GM21447 (cell line): ENCODE measurements at regions not wholly inside any gene's neighbourhood (a gene's known extent, or its start where the extent isn't known, plus 50 kb on each side); places are given as distances from the start of the nearest gene placed in this dataset.
A peak's percentile ranks its signal among the peaks of the same experiment; 100 is the strongest.
"Not testable (repeated sequence)": the region's sequence is repeated elsewhere in the genome, so short reads cannot be mapped to it uniquely, and the experiment has no call there.

Experiments used
- ATAC-seq: cut with Tn5 transposase; IDR thresholded peaks from one replicate; pipeline ENCODE4 v1.9.1; 2021; ENCODE audit not compliant: unreplicated experiment

GRCh38 chr14:40072175-40072574 lies 639.9 kb upstream of the FBXO33 start:
- ATAC-seq: no peak

- no peak for ATAC-seq
Observed at GRCh38 chr14:40058901-40059897, 627.0 kb upstream of the FBXO33 start.

- ATAC-seq: no peak
Observed at GRCh38 chr14:40053416-40053815, 621.2 kb upstream of the FBXO33 start.

- no peak for ATAC-seq
Observed at GRCh38 chr14:40028991-40029390, 596.8 kb upstream of the FBXO33 start.

DNA sequence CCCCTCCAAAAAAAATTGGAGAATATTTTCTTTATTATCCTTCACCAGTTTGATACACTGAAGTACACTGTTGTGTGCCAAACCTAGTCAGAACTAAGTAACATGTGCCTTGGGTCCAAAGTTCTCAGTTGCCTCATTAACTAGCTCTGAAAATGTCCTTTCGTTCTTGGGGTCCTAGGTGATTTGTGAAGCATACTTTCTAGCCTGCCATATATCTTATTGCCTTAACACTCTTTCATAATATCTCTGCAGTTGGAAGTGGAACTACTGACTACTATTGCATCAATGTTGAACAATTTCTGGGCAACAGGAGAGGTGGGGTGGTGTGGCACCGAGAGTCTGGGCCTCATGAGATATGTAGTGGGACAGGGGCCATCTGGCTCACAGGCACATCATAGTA lies 592.9 kb upstream of the FBXO33 start:
- ATAC-seq: no peak

DNA sequence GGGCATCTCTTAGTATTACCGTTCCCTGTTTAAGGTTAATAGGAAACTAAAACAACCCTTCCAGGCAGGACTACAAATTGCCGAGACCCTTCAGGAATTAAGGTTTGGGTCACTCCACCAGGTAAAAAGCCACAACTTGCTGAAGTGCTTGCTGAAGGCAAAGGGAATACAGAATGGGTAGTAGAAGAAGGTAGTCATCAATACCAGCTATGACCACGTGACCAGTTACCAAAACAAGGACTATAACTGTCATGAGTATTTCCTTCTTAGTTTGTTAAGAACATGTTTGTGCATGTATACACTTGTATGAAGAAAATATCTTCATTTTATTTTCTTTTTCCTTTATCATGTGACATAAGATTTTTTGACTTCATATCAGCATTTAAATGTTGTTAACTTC lies 578.7 kb upstream of the FBXO33 start:
- no peak for ATAC-seq

- ATAC-seq: no peak
Observed at GRCh38 chr14:40009771-40010170, 577.5 kb upstream of the FBXO33 start.

DNA sequence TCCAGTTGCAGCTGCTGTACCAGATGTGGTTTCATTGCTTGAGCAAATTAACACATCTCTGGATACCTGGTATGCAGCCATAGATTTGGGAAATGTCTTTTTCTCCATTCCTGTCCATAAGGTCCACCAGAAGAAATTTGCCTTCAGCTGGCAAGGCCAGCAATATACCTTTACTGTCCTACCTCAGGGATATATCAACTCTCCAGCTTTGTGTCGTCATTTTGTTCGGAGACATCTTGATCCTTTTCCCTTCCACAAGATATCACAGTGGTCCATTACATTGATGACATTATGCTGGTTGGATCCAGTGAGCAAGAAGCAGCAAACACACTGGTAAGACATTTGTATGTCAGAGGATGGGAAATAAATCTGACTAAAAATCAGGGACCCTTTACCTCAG lies 576.1 kb upstream of the FBXO33 start:
- ATAC-seq: not testable (repeated sequence)

DNA sequence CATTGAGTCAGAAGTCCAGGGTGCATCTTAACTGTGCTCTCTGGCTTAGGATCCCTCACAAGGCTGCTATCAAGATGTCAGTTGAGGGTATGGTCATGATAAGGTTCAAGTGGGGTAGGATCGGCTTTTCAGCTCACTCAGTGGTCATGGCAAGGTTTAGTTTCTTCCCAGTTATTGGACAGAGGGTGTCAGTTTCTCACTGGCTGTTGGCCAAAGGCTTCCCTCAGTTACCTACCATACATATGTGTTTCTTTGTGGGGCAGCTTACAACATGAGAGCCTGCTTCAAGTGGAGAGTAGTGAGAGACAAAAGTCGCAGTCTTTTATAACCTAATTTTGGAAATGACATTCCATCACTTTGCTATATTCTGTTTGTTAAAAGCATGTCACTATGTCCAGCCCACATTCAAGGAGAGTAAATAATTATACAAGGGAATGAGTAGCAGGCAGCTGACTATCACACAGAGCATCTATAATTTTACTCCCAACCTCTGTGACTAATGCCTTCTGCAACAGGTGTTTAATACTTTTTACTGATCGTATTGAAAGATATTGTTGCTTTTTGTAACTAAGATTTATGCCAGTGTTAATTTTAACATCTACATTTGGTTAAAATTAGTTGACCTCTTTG lies 572.8 kb upstream of the FBXO33 start:
- ATAC-seq: no peak

- ATAC-seq: no peak
Observed at GRCh38 chr14:40003773-40004172, 571.5 kb upstream of the FBXO33 start.

- ATAC-seq: no peak
Observed at GRCh38 chr14:39998854-39999253, 566.6 kb upstream of the FBXO33 start.

DNA sequence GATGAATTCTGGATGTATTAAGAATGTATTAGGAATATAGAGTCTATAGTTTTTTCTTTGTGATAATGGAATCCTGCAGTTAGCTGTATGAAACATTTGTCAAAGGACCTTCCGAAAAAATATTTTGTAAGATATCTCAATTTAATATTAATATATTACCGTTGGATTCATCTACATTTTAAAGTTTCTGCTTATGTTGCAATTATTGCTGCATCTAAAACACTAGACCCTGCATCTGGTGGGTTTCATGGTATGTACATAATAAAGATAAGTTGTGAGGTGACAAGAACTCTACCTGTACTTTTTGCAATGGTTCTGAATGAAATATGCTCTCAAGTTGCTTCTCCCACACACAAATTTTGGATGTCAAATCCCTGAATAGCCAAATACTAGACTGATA lies 565.9 kb upstream of the FBXO33 start:
- no peak for ATAC-seq

- ATAC-seq: no peak
Observed at GRCh38 chr14:39991041-39991440, 558.8 kb upstream of the FBXO33 start.

DNA sequence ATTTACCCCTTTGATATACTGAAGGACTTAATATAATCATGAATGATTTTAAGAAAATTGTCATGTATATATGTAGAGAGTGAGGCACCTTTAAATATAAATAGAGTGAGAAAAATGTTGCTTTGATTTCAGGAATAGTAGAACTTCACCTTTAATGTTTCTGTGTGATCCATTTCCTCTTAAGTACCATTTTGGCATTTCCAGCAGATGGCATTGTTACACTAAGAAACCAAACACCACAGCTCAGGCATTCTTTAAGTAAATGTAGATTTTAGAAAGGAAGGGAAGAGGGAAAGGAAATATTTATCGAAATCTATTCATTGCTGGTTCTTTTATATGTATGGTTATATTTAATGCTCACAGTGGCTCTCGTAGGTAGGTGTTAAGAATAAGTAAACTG lies 556.7 kb upstream of the FBXO33 start:
- no peak for ATAC-seq

DNA sequence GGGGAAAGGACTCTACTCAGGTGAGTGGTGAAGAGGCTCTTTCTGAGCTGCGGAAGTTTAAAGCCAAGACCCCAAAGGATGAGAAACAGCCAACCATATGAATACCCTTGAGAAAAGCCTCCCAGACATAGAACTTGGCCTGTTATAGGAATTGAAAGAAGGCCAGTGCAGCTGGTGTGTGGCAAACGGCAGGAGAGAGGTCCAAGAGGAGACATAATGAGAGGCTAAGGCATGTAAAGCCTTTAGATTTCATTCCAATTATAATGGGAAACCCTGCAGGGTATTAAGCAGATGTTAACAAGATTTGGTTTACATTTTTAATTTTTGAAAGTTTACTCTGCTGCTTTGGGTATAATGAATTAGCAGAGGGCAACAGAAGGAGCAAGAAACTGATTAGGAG lies 552.1 kb upstream of the FBXO33 start:
- no peak for ATAC-seq

GRCh38 chr14:39977198-39977597 lies 545.0 kb upstream of the FBXO33 start:
- no peak for ATAC-seq

DNA sequence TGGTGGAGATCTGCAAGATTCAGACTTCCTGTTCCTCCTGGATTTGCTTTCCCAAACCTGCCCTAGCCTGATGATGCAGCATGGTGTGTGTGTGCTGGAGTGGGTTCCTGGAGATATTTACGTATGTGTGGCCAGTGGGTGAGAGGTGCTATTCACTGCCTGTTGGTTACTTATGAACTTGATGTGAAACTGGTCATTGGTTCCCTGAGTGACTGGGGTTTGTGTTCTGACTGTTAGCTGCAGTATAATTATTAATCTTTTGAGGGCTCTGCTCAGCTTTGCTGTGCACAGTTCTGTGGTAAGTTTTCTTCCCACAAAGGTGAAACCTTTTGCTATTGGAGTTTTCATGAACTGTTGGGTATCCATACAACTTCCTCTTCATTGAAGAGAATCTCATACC lies 541.8 kb upstream of the FBXO33 start:
- peak; percentile 97 for ATAC-seq

- no peak for ATAC-seq
Observed at GRCh38 chr14:39972704-39973103, 540.5 kb upstream of the FBXO33 start.

DNA sequence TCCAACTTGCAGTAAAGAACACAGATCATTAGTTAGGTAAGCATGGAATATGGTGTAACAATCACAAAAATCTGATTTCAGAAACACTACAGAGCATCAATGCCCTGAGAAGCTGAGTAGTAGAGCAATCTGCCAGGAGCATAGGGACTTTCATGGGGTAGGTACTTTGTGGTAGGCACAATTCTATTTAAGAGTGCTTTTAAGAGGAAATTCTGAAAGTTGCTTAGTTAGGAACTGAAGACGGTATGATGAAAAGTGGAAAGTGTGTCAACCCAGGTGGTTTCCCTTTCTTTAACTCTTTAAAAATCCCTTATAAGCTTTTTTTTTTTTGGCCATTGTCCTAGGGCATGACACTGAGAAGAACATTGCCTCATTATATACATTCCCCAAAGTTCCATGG lies 535.7 kb upstream of the FBXO33 start:
- no peak for ATAC-seq

- ATAC-seq: no peak
Observed at GRCh38 chr14:39957987-39958386, 525.8 kb upstream of the FBXO33 start.

GRCh38 chr14:39957290-39957689 lies 525.1 kb upstream of the FBXO33 start:
- no peak for ATAC-seq

- no peak for ATAC-seq
Observed at GRCh38 chr14:39956372-39956771, 524.1 kb upstream of the FBXO33 start.
